SK-N-SH treated with all-trans-retinoic acid at 6 μM for 48 hours (cell line): ENCODE measurements at regions not wholly inside any gene's neighbourhood (a gene's known extent, or its start where the extent isn't known, plus 50 kb on each side); places are given as distances from the start of the nearest gene placed in this dataset.

Experiments
- ATAC-seq: fragments of 200-7000 bp; cut with Tn5 transposase; 3 replicates; pipeline ENCODE4 v1.9.1; 2020; ENCODE audit warnings: mild to moderate bottlenecking, moderate library complexity
- BACH2 ChIP-seq: fragments of 250-450 bp; sonication (Bioruptor Pico); IDR thresholded peaks from 2 replicates; pipeline ENCODE4 v1.9.0; 2021; ENCODE audit warnings: mild to moderate bottlenecking, borderline replicate concordance
- CSDC2 ChIP-seq: fragments of 250-450 bp; sonication (Bioruptor Pico); IDR thresholded peaks from 2 replicates; pipeline ENCODE4 v1.5.0; 2020; ENCODE audit warnings: mild to moderate bottlenecking, moderate library complexity
- ESRRG ChIP-seq: fragments of 250-450 bp; sonication (Bioruptor Pico); IDR thresholded peaks from 2 replicates; pipeline ENCODE4 v1.6.1; 2021; ENCODE audit warnings: mild to moderate bottlenecking
- GLIS3 ChIP-seq: fragments of 250-450 bp; sonication (Bioruptor Pico); IDR thresholded peaks from 2 replicates; pipeline ENCODE4 v1.5.0; 2020; ENCODE audit warnings: mild to moderate bottlenecking, moderate library complexity
- ISL1 ChIP-seq: fragments of 250-450 bp; sonication (Bioruptor Pico); IDR thresholded peaks from 2 replicates; pipeline ENCODE4 v2.1.2; 2022; ENCODE audit warnings: mild to moderate bottlenecking, moderate library complexity
- PPARA ChIP-seq: fragments of 250-450 bp; sonication (Bioruptor Pico); IDR thresholded peaks from 2 replicates; pipeline ENCODE4 v1.5.0; 2020; ENCODE audit warnings: mild to moderate bottlenecking, borderline replicate concordance
- RARB ChIP-seq: fragments of 250-450 bp; sonication (Bioruptor Pico); IDR thresholded peaks from 2 replicates; pipeline ENCODE4 v1.8.0; 2021; ENCODE audit warnings: mild to moderate bottlenecking, moderate library complexity
- SNAI2 ChIP-seq: fragments of 250-450 bp; sonication (Bioruptor Pico); IDR thresholded peaks from 2 replicates; pipeline ENCODE4 v1.5.0; 2020; ENCODE audit warnings: mild to moderate bottlenecking, moderate library complexity
- TCF4 ChIP-seq: fragments of 250-450 bp; sonication (Bioruptor Pico); IDR thresholded peaks from 2 replicates; pipeline ENCODE4 v1.8.0; 2021; ENCODE audit warnings: mild to moderate bottlenecking, moderate library complexity, borderline replicate concordance
- ZC3H10 ChIP-seq: fragments of 250-450 bp; sonication (Bioruptor Pico); IDR thresholded peaks from 2 replicates; pipeline ENCODE4 v1.5.1; 2021; ENCODE audit warnings: mild to moderate bottlenecking, moderate library complexity
- ZFP3 ChIP-seq: fragments of 250-450 bp; sonication (Bioruptor Pico); IDR thresholded peaks from 2 replicates; pipeline ENCODE4 v1.5.0; 2020; ENCODE audit warnings: mild to moderate bottlenecking, moderate library complexity
- ZFP30 ChIP-seq: fragments of 450-650 bp; formaldehyde crosslinking; IDR thresholded peaks from 2 replicates; pipeline ENCODE4 v1.5.0; 2022; ENCODE audit warnings: mild to moderate bottlenecking, moderate library complexity
- ZNF8 ChIP-seq: fragments of 450-650 bp; formaldehyde crosslinking; IDR thresholded peaks from 2 replicates; pipeline ENCODE4 v1.5.0; 2020; ENCODE audit warnings: mild to moderate bottlenecking, moderate library complexity
- TF ChIP-seq, protein P1 (sequence below): fragments of 250-450 bp; sonication (Bioruptor Pico); IDR thresholded peaks from 2 replicates; pipeline ENCODE4 v1.5.1; 2020; ENCODE audit warnings: low read depth, mild to moderate bottlenecking, moderate library complexity
- TF ChIP-seq, protein P2 (sequence below): fragments of 250-450 bp; sonication (Bioruptor Pico); IDR thresholded peaks from 2 replicates; pipeline ENCODE4 v1.5.1; 2021; ENCODE audit warnings: mild to moderate bottlenecking, moderate library complexity
- TF ChIP-seq, protein P3 (sequence below): fragments of 250-450 bp; sonication (Bioruptor Pico); IDR thresholded peaks from 2 replicates; pipeline ENCODE4 v1.8.0; 2021; ENCODE audit warnings: low read depth, mild to moderate bottlenecking, moderate library complexity, borderline replicate concordance
- TF ChIP-seq, protein P4 (sequence below): fragments of 250-450 bp; sonication (Bioruptor Pico); IDR thresholded peaks from 2 replicates; pipeline ENCODE4 v1.5.0; 2020; ENCODE audit warnings: mild to moderate bottlenecking, moderate library complexity
- TF ChIP-seq, protein P5 (sequence below): fragments of 250-450 bp; sonication (Bioruptor Pico); IDR thresholded peaks from 2 replicates; pipeline ENCODE4 v1.8.0; 2020; ENCODE audit warnings: mild to moderate bottlenecking, moderate library complexity, borderline replicate concordance

DNA sequence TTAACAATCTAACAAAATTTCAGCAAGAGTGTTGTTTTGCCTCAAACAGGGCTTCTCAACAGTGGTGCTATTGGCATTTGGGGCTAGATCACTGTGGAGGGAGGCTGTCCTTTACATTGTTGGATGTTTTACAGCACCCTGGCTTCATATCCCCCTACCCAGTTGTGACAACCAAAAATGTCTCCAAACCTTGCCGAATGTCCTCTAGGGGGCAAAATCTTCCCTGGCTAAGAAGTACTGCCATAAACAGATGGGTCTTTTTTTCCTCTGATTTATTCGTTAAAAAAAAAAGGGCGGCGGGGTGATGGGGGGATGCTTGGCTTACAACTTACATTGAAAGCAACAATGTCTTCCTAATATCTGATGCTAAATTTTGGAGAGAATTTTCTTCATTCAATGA is 207.6 kb upstream of the CCDC150 start:
- TF ChIP-seq, protein P1, sequence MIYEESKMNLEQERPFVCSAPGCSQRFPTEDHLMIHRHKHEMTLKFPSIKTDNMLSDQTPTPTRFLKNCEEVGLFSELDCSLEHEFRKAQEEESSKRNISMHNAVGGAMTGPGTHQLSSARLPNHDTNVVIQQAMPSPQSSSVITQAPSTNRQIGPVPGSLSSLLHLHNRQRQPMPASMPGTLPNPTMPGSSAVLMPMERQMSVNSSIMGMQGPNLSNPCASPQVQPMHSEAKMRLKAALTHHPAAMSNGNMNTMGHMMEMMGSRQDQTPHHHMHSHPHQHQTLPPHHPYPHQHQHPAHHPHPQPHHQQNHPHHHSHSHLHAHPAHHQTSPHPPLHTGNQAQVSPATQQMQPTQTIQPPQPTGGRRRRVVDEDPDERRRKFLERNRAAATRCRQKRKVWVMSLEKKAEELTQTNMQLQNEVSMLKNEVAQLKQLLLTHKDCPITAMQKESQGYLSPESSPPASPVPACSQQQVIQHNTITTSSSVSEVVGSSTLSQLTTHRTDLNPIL: no peak
- no peak for TF ChIP-seq ESRRG
- TF ChIP-seq, protein P2, sequence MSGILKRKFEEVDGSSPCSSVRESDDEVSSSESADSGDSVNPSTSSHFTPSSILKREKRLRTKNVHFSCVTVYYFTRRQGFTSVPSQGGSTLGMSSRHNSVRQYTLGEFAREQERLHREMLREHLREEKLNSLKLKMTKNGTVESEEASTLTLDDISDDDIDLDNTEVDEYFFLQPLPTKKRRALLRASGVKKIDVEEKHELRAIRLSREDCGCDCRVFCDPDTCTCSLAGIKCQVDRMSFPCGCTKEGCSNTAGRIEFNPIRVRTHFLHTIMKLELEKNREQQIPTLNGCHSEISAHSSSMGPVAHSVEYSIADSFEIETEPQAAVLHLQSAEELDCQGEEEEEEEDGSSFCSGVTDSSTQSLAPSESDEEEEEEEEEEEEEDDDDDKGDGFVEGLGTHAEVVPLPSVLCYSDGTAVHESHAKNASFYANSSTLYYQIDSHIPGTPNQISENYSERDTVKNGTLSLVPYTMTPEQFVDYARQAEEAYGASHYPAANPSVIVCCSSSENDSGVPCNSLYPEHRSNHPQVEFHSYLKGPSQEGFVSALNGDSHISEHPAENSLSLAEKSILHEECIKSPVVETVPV (CRISPR knock-in tag): no peak
- no peak for TF ChIP-seq ZNF8 (CRISPR knock-in tag)
- TF ChIP-seq, protein P3, sequence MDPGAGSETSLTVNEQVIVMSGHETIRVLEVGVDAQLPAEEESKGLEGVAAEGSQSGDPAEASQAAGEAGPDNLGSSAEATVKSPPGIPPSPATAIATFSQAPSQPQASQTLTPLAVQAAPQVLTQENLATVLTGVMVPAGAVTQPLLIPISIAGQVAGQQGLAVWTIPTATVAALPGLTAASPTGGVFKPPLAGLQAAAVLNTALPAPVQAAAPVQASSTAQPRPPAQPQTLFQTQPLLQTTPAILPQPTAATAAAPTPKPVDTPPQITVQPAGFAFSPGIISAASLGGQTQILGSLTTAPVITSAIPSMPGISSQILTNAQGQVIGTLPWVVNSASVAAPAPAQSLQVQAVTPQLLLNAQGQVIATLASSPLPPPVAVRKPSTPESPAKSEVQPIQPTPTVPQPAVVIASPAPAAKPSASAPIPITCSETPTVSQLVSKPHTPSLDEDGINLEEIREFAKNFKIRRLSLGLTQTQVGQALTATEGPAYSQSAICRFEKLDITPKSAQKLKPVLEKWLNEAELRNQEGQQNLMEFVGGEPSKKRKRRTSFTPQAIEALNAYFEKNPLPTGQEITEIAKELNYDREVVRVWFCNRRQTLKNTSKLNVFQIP (CRISPR knock-in tag): no peak
- no peak for TF ChIP-seq CSDC2 (CRISPR knock-in tag)
- no peak for TF ChIP-seq RARB (CRISPR knock-in tag)
- no peak for TF ChIP-seq ISL1 (CRISPR knock-in tag)
- TF ChIP-seq, protein P4, sequence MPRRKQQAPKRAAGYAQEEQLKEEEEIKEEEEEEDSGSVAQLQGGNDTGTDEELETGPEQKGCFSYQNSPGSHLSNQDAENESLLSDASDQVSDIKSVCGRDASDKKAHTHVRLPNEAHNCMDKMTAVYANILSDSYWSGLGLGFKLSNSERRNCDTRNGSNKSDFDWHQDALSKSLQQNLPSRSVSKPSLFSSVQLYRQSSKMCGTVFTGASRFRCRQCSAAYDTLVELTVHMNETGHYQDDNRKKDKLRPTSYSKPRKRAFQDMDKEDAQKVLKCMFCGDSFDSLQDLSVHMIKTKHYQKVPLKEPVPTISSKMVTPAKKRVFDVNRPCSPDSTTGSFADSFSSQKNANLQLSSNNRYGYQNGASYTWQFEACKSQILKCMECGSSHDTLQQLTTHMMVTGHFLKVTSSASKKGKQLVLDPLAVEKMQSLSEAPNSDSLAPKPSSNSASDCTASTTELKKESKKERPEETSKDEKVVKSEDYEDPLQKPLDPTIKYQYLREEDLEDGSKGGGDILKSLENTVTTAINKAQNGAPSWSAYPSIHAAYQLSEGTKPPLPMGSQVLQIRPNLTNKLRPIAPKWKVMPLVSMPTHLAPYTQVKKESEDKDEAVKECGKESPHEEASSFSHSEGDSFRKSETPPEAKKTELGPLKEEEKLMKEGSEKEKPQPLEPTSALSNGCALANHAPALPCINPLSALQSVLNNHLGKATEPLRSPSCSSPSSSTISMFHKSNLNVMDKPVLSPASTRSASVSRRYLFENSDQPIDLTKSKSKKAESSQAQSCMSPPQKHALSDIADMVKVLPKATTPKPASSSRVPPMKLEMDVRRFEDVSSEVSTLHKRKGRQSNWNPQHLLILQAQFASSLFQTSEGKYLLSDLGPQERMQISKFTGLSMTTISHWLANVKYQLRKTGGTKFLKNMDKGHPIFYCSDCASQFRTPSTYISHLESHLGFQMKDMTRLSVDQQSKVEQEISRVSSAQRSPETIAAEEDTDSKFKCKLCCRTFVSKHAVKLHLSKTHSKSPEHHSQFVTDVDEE (CRISPR knock-in tag): no peak
- TF ChIP-seq, protein P5, sequence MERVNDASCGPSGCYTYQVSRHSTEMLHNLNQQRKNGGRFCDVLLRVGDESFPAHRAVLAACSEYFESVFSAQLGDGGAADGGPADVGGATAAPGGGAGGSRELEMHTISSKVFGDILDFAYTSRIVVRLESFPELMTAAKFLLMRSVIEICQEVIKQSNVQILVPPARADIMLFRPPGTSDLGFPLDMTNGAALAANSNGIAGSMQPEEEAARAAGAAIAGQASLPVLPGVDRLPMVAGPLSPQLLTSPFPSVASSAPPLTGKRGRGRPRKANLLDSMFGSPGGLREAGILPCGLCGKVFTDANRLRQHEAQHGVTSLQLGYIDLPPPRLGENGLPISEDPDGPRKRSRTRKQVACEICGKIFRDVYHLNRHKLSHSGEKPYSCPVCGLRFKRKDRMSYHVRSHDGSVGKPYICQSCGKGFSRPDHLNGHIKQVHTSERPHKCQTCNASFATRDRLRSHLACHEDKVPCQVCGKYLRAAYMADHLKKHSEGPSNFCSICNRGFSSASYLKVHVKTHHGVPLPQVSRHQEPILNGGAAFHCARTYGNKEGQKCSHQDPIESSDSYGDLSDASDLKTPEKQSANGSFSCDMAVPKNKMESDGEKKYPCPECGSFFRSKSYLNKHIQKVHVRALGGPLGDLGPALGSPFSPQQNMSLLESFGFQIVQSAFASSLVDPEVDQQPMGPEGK (CRISPR knock-in tag): no peak
- TF ChIP-seq SNAI2 (CRISPR knock-in tag): no peak
- TF ChIP-seq ZC3H10 (CRISPR knock-in tag): no peak
- ATAC-seq: no peak

DNA sequence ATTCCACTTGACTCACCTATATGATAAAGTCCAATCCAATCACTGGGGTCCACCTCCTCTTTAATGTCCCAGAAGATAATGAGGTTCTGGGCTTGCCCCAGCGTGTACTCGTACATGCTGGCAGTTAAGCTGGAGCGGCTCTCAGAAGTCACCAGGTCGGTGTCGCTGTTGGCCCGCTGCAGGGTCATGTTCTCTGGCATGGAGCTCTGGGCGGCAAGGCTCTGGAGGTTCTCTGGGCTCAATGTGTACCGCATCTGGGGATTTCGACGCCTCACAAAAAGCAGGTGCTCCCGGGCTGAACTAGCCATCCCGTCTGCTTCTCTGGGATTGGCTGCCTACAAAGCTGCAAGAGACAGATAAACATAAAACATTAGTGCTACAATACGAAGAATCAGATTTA is 206.4 kb upstream of the CCDC150 start:
- no peak for ATAC-seq
- TF ChIP-seq ZC3H10 (CRISPR knock-in tag) (no peak), TCF4 (CRISPR knock-in tag) (no peak)
- TF ChIP-seq, protein P5 (CRISPR knock-in tag): no peak
- TF ChIP-seq, protein P4 (CRISPR knock-in tag): no peak

DNA sequence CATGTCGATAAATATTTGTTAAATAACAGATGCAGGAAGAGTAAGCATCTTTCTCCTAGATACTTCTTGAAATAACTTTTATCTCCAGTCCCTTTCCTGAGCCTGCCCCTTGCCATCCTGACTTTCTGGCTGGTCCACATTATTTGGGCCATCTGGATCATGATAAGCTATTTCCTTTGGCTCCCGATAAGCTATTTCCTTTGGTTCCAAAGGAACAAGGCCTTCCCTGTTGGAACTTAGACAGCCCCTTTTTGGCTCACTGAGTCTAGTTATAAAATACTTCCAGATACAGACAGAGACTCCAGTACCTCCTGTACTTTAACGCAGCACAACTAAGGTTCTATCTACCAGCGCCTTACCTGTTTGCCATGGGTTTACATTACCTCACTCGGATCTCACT is 205.3 kb upstream of the CCDC150 start:
- ATAC-seq: no peak
- no peak for TF ChIP-seq ZFP3 (CRISPR knock-in tag)
- TF ChIP-seq, protein P2 (CRISPR knock-in tag): no peak
- no peak for TF ChIP-seq BACH2 (CRISPR knock-in tag)
- no peak for TF ChIP-seq GLIS3 (CRISPR knock-in tag)
- no peak for TF ChIP-seq ZNF8 (CRISPR knock-in tag)
- TF ChIP-seq RARB (CRISPR knock-in tag): no peak
- no peak for TF ChIP-seq PPARA (CRISPR knock-in tag)
- no peak for TF ChIP-seq ZFP30
- TF ChIP-seq TCF4 (CRISPR knock-in tag): no peak
- TF ChIP-seq ISL1 (CRISPR knock-in tag): no peak
- no peak for TF ChIP-seq SNAI2 (CRISPR knock-in tag)
